ENCODE measurements at regions not wholly inside any gene's neighbourhood (a gene's known extent, or its start where the extent isn't known, plus 50 kb on each side); places are given as distances from the start of the nearest gene placed in this dataset.
A peak's percentile ranks its signal among the peaks of the same experiment; 100 is the strongest.

DNA sequence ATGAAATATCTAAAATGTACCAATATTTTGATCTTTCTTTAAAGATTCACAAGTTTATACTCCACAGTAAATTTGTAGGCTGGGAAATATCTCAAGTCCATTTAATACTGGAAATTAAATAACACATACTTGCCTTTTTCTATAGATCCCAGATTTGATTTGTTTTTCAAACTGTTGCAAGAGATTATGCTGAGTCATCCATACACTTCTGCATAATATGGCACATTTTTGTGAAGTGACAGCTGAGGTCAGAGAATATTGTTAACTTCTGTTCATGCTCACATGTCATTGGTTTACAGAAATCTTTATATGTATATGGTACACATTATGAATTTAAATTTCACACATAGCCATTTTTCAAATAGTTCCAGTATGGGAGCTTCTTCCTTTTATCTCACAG lies 1066.3 kb upstream of the NUDT12 start:
- peaks cover 0 to 2% (median 0%) of the 10 kb centered on the region in 3 donors for H3K9me3 ChIP-seq (ENCODE audit: control insufficient read depth in 2 of 3, insufficient read depth in 1 of 3, low read length in 3 of 3)
- intact Hi-C loops (cut with DNase I), result no loop called here
- H3K9ac ChIP-seq (ENCODE audit: low read length in 3 of 3), result no peak overlapping the region
- no peak overlapping the region for H3K4me3 ChIP-seq (ENCODE audit: low read length in 3 of 3)
- H3K4me1 ChIP-seq (ENCODE audit: control insufficient read depth in 2 of 3, insufficient read depth in 2 of 3, low read depth in 1 of 3, low read length in 3 of 3), result no peaks in the 10 kb centered on the region
- H3K27me3 ChIP-seq (ENCODE audit: control insufficient read depth, insufficient read depth, low read length), result no peaks in the 10 kb centered on the region
- no peaks in the 10 kb centered on the region for H3K36me3 ChIP-seq (ENCODE audit: control insufficient read depth in 2 of 3, insufficient read depth in 3 of 3, low read length in 3 of 3)
- H3K27ac ChIP-seq (ENCODE audit: low read depth in 2 of 2, low read length in 2 of 2), result no peak overlapping the region
- DNase-seq (no peak), FAIRE-seq (no peak)
- TF ChIP-seq, protein P1, sequence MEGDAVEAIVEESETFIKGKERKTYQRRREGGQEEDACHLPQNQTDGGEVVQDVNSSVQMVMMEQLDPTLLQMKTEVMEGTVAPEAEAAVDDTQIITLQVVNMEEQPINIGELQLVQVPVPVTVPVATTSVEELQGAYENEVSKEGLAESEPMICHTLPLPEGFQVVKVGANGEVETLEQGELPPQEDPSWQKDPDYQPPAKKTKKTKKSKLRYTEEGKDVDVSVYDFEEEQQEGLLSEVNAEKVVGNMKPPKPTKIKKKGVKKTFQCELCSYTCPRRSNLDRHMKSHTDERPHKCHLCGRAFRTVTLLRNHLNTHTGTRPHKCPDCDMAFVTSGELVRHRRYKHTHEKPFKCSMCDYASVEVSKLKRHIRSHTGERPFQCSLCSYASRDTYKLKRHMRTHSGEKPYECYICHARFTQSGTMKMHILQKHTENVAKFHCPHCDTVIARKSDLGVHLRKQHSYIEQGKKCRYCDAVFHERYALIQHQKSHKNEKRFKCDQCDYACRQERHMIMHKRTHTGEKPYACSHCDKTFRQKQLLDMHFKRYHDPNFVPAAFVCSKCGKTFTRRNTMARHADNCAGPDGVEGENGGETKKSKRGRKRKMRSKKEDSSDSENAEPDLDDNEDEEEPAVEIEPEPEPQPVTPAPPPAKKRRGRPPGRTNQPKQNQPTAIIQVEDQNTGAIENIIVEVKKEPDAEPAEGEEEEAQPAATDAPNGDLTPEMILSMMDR (IDR thresholded peaks at IDR 0.05; ENCODE audit: borderline replicate concordance, extremely low read depth, insufficient read depth), result no peak

DNA sequence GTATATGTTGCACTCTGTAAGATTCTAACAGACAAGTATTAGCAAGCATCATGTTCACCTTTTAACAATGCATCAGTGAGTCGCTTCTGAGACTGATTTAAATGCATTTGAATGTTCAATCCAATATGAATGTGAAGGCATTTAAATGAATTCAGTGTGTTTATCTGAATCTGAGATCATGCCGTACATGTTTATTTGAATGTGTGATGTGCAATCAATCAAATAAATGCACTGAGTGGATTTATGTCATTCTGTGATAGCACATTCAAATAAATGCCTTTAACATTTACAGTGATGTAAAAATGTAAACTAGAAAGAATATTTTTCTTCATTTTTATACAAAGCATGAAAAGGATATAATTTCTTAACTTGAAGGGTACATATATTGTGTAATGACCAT lies 1063.5 kb upstream of the NUDT12 start:
- no peaks in the 10 kb centered on the region for H3K27me3 ChIP-seq (ENCODE audit: control insufficient read depth, insufficient read depth, low read length)
- intact Hi-C loops (cut with DNase I), result no loop called here
- H3K4me1 ChIP-seq (ENCODE audit: control insufficient read depth in 2 of 3, insufficient read depth in 2 of 3, low read depth in 1 of 3, low read length in 3 of 3), result no peaks in the 10 kb centered on the region
- H3K4me3 ChIP-seq (ENCODE audit: low read length in 3 of 3), result no peak overlapping the region
- TF ChIP-seq, protein P1 (IDR thresholded peaks at IDR 0.05; ENCODE audit: borderline replicate concordance, extremely low read depth, insufficient read depth), result no peak
- peaks cover 0 to 2% (median 0%) of the 10 kb centered on the region in 3 donors for H3K9me3 ChIP-seq (ENCODE audit: control insufficient read depth in 2 of 3, insufficient read depth in 1 of 3, low read length in 3 of 3)
- no peak for FAIRE-seq
- no peaks in the 10 kb centered on the region for H3K36me3 ChIP-seq (ENCODE audit: control insufficient read depth in 2 of 3, insufficient read depth in 3 of 3, low read length in 3 of 3)
- H3K9ac ChIP-seq (ENCODE audit: low read length in 3 of 3), result no peak overlapping the region
- no peak overlapping the region for H3K27ac ChIP-seq (ENCODE audit: low read depth in 2 of 2, low read length in 2 of 2)
- no peak for DNase-seq

DNA sequence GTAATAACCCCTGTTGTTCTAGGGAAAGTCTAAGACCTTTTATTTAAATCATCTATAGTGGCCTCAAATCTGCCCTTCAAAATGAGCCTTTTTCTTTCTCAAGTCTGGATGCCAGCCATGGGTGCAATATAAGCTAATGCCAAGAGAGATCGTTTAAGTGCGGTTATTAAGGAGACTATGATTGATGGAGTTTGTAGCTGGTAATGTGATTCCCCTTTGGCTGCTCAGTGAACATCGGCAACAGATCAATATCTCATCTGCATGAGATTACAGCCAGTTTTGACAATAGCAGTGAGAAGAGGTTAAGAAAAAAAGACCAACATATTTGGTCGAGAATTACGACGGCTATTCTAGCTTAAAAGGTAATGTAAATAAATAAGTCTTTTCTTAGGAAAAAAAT lies 1049.4 kb upstream of the NUDT12 start:
- no peak for FAIRE-seq
- H3K27ac ChIP-seq (ENCODE audit: low read depth in 2 of 2, low read length in 2 of 2), result no peak overlapping the region
- TF ChIP-seq, protein P1 (IDR thresholded peaks at IDR 0.05; ENCODE audit: borderline replicate concordance, extremely low read depth, insufficient read depth), result no peak
- no peaks in the 10 kb centered on the region for H3K4me1 ChIP-seq (ENCODE audit: control insufficient read depth in 2 of 3, insufficient read depth in 2 of 3, low read depth in 1 of 3, low read length in 3 of 3)
- no peak for DNase-seq
- no peaks in the 10 kb centered on the region for H3K36me3 ChIP-seq (ENCODE audit: control insufficient read depth in 2 of 3, insufficient read depth in 3 of 3, low read length in 3 of 3)
- H3K4me3 ChIP-seq (ENCODE audit: low read length in 3 of 3), result no peak overlapping the region
- intact Hi-C loops (cut with DNase I), result no loop called here
- H3K9me3 ChIP-seq (ENCODE audit: control insufficient read depth in 2 of 3, insufficient read depth in 1 of 3, low read length in 3 of 3), result no peaks in the 10 kb centered on the region
- no peak overlapping the region for H3K9ac ChIP-seq (ENCODE audit: low read length in 3 of 3)
- no peaks in the 10 kb centered on the region for H3K27me3 ChIP-seq (ENCODE audit: control insufficient read depth, insufficient read depth, low read length)

DNA sequence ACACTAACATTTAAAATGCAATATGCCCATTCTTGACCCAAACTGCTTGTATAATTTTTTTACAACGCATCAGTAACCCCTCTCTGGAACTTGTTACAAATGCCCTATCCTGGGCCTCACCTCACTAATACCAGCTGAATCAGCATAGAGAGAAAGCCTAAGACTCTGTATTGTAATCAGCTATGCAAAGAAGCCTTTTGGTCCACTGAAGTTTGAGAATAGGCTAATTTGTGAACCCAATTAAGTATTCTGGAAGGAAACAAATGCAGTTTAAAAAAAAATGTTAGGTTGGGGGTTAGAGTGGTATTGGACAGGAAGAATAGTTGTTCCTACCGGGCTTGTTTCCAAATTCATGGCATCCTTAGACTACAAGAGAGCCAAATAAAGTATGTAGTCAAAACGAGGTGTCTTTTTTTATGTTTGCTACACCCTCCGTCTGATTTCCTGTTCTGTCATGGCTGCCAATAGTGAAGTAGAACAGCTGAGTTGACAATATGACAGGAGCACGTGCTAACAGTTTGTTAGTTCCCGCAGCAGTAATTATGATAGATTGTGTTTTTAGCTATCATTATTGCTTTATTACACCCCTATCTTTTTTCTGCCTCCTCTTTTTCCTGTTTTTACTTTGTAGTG lies 1048.7 kb upstream of the NUDT12 start:
- no peak overlapping the region for H3K27ac ChIP-seq (ENCODE audit: low read depth in 2 of 2, low read length in 2 of 2)
- intact Hi-C loops (cut with DNase I), result no loop called here
- H3K9ac ChIP-seq (ENCODE audit: low read length in 3 of 3), result no peak overlapping the region
- H3K9me3 ChIP-seq (ENCODE audit: control insufficient read depth in 2 of 3, insufficient read depth in 1 of 3, low read length in 3 of 3), result no peaks in the 10 kb centered on the region
- no peaks in the 10 kb centered on the region for H3K4me1 ChIP-seq (ENCODE audit: control insufficient read depth in 2 of 3, insufficient read depth in 2 of 3, low read depth in 1 of 3, low read length in 3 of 3)
- H3K27me3 ChIP-seq (ENCODE audit: control insufficient read depth, insufficient read depth, low read length), result no peaks in the 10 kb centered on the region
- no peaks in the 10 kb centered on the region for H3K36me3 ChIP-seq (ENCODE audit: control insufficient read depth in 2 of 3, insufficient read depth in 3 of 3, low read length in 3 of 3)
- FAIRE-seq (no peak), DNase-seq (peak in 1 of 5 donors; percentile 1)
- no peak overlapping the region for H3K4me3 ChIP-seq (ENCODE audit: low read length in 3 of 3)
- TF ChIP-seq, protein P1 (IDR thresholded peaks at IDR 0.05; ENCODE audit: borderline replicate concordance, extremely low read depth, insufficient read depth), result no peak
